Esophagus squamous epithelium (tissue), 4 donors: ENCODE measurements at regions not wholly inside any gene's neighbourhood (a gene's known extent, or its start where the extent isn't known, plus 50 kb on each side); places are given as distances from the start of the nearest gene placed in this dataset.
"Not testable (repeated sequence)": the region's sequence is repeated elsewhere in the genome, so short reads cannot be mapped to it uniquely, and the experiment has no call there.

ENCODE experiments used
- POLR2A ChIP-seq, 4 donors: fragments of 450-650 bp; IDR thresholded peaks; one replicate each; pipeline ENCODE4 v1.6.1; 2017; ENCODE audit warnings: antibody characterized with exemption in 4 of 4, mild to moderate bottlenecking in 4 of 4, moderate library complexity in 3 of 4
- TF ChIP-seq, protein P1 (sequence below), 6 experiments: fragments of 450-650 bp in 4 of 6; fragments of 200-600 bp in 2 of 6; sonication (generic) in 2 of 6; IDR thresholded peaks; one replicate each; pipeline ENCODE4 v1.5.1; 2016 to 2019; ENCODE audit warnings: antibody characterized with exemption in 6 of 6, mild to moderate bottlenecking in 4 of 6, moderate library complexity in 4 of 6

GRCh38 chr11:101231207-101231834, 101.7 kb upstream of the PGR start:
- TF ChIP-seq, protein P1, sequence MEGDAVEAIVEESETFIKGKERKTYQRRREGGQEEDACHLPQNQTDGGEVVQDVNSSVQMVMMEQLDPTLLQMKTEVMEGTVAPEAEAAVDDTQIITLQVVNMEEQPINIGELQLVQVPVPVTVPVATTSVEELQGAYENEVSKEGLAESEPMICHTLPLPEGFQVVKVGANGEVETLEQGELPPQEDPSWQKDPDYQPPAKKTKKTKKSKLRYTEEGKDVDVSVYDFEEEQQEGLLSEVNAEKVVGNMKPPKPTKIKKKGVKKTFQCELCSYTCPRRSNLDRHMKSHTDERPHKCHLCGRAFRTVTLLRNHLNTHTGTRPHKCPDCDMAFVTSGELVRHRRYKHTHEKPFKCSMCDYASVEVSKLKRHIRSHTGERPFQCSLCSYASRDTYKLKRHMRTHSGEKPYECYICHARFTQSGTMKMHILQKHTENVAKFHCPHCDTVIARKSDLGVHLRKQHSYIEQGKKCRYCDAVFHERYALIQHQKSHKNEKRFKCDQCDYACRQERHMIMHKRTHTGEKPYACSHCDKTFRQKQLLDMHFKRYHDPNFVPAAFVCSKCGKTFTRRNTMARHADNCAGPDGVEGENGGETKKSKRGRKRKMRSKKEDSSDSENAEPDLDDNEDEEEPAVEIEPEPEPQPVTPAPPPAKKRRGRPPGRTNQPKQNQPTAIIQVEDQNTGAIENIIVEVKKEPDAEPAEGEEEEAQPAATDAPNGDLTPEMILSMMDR (IDR thresholded peaks at IDR 0.05) = not testable (repeated sequence)
- not testable (repeated sequence) for TF ChIP-seq POLR2A (IDR thresholded peaks at IDR 0.05)
